ENCODE measurements at regions not wholly inside any gene's neighbourhood (a gene's known extent, or its start where the extent isn't known, plus 50 kb on each side); places are given as distances from the start of the nearest gene placed in this dataset.
"Not testable (repeated sequence)": the region's sequence is repeated elsewhere in the genome, so short reads cannot be mapped to it uniquely, and the experiment has no call there.

GRCh38 chr2:16750175-16750924, 84.7 kb upstream of the CYRIA start:
- DNase-seq (ENCODE audit: extremely low spot score in 2 of 2) = no peak
- Histone ChIP-seq H3K36me3 (no peaks in the 10 kb centered on the region), H3K9me3 (no peaks in the 10 kb centered on the region), H3K27me3 (no peaks in the 10 kb centered on the region), H3K27ac (no peak overlapping the region), H3K4me1 (no peaks in the 10 kb centered on the region), H3K4me3 (no peak overlapping the region)
- intact Hi-C loops (cut with DNase I) = no loop called here
- TF ChIP-seq CTCF (IDR thresholded peaks at IDR 0.05) (no peak), POLR2AphosphoS5 (IDR thresholded peaks at IDR 0.05; ENCODE audit: insufficient read depth in 1 of 2, low read depth in 1 of 2) (no peak), POLR2A (IDR thresholded peaks at IDR 0.05) (no peak)

- H3K27ac ChIP-seq; DNase-seq (ENCODE audit: extremely low spot score in 2 of 2); H3K9me3 ChIP-seq; H3K27me3 ChIP-seq; H3K36me3 ChIP-seq; H3K4me1 ChIP-seq; H3K4me3 ChIP-seq; intact Hi-C loops (cut with DNase I): not testable (repeated sequence)
Observed at GRCh38 chr2:16748511-16749266, 83.1 kb upstream of the CYRIA start.

- Histone ChIP-seq H3K9me3 (no peaks in the 10 kb centered on the region), H3K27me3 (no peaks in the 10 kb centered on the region), H3K27ac (no peak overlapping the region), H3K36me3 (no peaks in the 10 kb centered on the region), H3K4me3 (no peak overlapping the region), H3K4me1 (no peaks in the 10 kb centered on the region)
- no peak for TF ChIP-seq CTCF (IDR thresholded peaks at IDR 0.05)
- TF ChIP-seq POLR2A (IDR thresholded peaks at IDR 0.05) = no peak
- TF ChIP-seq POLR2AphosphoS5 (IDR thresholded peaks at IDR 0.05; ENCODE audit: insufficient read depth in 1 of 2, low read depth in 1 of 2) = no peak
- intact Hi-C loops (cut with DNase I) = no loop called here
- no peak for DNase-seq (ENCODE audit: extremely low spot score in 2 of 2)
Observed at GRCh38 chr2:16747689-16748088, 82.1 kb upstream of the CYRIA start.

GRCh38 chr2:16747257-16747656, 81.6 kb upstream of the CYRIA start:
- Histone ChIP-seq H3K9me3 (no peaks in the 10 kb centered on the region), H3K4me1 (no peaks in the 10 kb centered on the region), H3K4me3 (no peak overlapping the region), H3K36me3 (no peaks in the 10 kb centered on the region), H3K27me3 (no peaks in the 10 kb centered on the region), H3K27ac (no peak overlapping the region)
- DNase-seq (ENCODE audit: extremely low spot score in 2 of 2) = no peak
- intact Hi-C loops (cut with DNase I) = no loop called here
- TF ChIP-seq POLR2A (IDR thresholded peaks at IDR 0.05) (no peak), POLR2AphosphoS5 (IDR thresholded peaks at IDR 0.05; ENCODE audit: insufficient read depth in 1 of 2, low read depth in 1 of 2) (no peak), CTCF (IDR thresholded peaks at IDR 0.05) (no peak)

GRCh38 chr2:16746833-16747232, 81.2 kb upstream of the CYRIA start:
- DNase-seq (ENCODE audit: extremely low spot score in 2 of 2) = no peak
- no peak overlapping the region for H3K27ac ChIP-seq
- no peaks in the 10 kb centered on the region for H3K27me3 ChIP-seq
- no peaks in the 10 kb centered on the region for H3K4me1 ChIP-seq
- no peak overlapping the region for H3K4me3 ChIP-seq
- H3K9me3 ChIP-seq = no peaks in the 10 kb centered on the region
- TF ChIP-seq CTCF (IDR thresholded peaks at IDR 0.05) (no peak), POLR2AphosphoS5 (IDR thresholded peaks at IDR 0.05; ENCODE audit: insufficient read depth in 1 of 2, low read depth in 1 of 2) (no peak), POLR2A (IDR thresholded peaks at IDR 0.05) (no peak)
- H3K36me3 ChIP-seq = no peaks in the 10 kb centered on the region
- intact Hi-C loops (cut with DNase I) = no loop called here
